B cell (primary cell): ENCODE measurements at regions not wholly inside any gene's neighbourhood (a gene's known extent, or its start where the extent isn't known, plus 50 kb on each side); places are given as distances from the start of the nearest gene placed in this dataset.

Experiments
- CTCF ChIP-seq: fragments of 200-600 bp; IDR thresholded peaks from one replicate; pipeline ENCODE4 v1.8.0; 2022; ENCODE audit warnings: antibody characterized with exemption, mild to moderate bottlenecking
- EZH2 ChIP-seq: IDR thresholded peaks from 2 replicates; pipeline ENCODE4 v1.6.1; 2012; ENCODE audit warnings: borderline replicate concordance, low read depth, mild to moderate bottlenecking, moderate library complexity, low read length; ENCODE audit not compliant: insufficient read depth, poor library complexity, severe bottlenecking

GRCh38 chr2:53216805-53217204 lies 550.8 kb upstream of the CHAC2 start:
- TF ChIP-seq CTCF (no peak), EZH2 (no peak)
